Testis (tissue), 2 donors: ENCODE measurements at regions not wholly inside any gene's neighbourhood (a gene's known extent, or its start where the extent isn't known, plus 50 kb on each side); places are given as distances from the start of the nearest gene placed in this dataset.

Experiments used
- POLR2A ChIP-seq: fragments of 450-650 bp; IDR thresholded peaks from one replicate; pipeline ENCODE4 v1.6.1; 2017; ENCODE audit warnings: antibody characterized with exemption, mild to moderate bottlenecking, moderate library complexity
- TF ChIP-seq, protein P1 (sequence below), 3 experiments: fragments of 450-650 bp in 2 of 3; fragments of 200-600 bp in 1 of 3; sonication (generic) in 1 of 3; IDR thresholded peaks; one replicate each; pipeline ENCODE4 v1.5.1; 2016 to 2019; ENCODE audit warnings: antibody characterized with exemption in 3 of 3, mild to moderate bottlenecking in 2 of 3, moderate library complexity in 1 of 3

DNA sequence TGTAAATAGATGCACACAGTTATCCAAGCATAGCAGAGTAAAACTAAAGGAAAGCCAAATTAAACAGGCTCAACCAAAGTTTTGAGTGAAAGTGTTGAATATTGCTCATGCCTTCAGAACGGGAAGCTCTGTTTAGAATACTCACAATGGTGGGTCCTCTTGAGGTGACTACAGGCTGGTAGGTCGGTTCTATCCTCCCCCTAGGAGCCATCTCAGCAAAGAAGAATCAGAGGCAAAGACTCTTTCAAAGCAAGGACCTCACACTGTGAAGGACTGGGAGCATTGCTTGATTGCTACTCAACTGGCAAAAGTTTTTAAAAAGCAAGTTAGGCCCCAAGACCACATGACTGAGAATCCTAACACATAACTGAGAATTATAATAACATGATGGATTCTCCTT, 88.4 kb upstream of the JAG1 start:
- TF ChIP-seq, protein P1, sequence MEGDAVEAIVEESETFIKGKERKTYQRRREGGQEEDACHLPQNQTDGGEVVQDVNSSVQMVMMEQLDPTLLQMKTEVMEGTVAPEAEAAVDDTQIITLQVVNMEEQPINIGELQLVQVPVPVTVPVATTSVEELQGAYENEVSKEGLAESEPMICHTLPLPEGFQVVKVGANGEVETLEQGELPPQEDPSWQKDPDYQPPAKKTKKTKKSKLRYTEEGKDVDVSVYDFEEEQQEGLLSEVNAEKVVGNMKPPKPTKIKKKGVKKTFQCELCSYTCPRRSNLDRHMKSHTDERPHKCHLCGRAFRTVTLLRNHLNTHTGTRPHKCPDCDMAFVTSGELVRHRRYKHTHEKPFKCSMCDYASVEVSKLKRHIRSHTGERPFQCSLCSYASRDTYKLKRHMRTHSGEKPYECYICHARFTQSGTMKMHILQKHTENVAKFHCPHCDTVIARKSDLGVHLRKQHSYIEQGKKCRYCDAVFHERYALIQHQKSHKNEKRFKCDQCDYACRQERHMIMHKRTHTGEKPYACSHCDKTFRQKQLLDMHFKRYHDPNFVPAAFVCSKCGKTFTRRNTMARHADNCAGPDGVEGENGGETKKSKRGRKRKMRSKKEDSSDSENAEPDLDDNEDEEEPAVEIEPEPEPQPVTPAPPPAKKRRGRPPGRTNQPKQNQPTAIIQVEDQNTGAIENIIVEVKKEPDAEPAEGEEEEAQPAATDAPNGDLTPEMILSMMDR (IDR thresholded peaks at IDR 0.05), result no peak
- no peak for TF ChIP-seq POLR2A
